GM12875 (cell line): ENCODE measurements at regions not wholly inside any gene's neighbourhood (a gene's known extent, or its start where the extent isn't known, plus 50 kb on each side); places are given as distances from the start of the nearest gene placed in this dataset.
"Not testable (repeated sequence)": the region's sequence is repeated elsewhere in the genome, so short reads cannot be mapped to it uniquely, and the experiment has no call there.

Source experiments
- H3K4me3 ChIP-seq: one replicate; pipeline ENCODE4 v1.5.1; 2011; ENCODE audit warnings: low read depth, low read length, control low read depth
- TF ChIP-seq, protein P1 (sequence below): IDR thresholded peaks from 2 replicates; pipeline ENCODE4 v1.5.1; 2011; ENCODE audit warnings: low read depth, mild to moderate bottlenecking, control low read depth, inconsistent platforms, low read length, moderate library complexity, borderline replicate concordance; ENCODE audit not compliant: insufficient read depth

DNA sequence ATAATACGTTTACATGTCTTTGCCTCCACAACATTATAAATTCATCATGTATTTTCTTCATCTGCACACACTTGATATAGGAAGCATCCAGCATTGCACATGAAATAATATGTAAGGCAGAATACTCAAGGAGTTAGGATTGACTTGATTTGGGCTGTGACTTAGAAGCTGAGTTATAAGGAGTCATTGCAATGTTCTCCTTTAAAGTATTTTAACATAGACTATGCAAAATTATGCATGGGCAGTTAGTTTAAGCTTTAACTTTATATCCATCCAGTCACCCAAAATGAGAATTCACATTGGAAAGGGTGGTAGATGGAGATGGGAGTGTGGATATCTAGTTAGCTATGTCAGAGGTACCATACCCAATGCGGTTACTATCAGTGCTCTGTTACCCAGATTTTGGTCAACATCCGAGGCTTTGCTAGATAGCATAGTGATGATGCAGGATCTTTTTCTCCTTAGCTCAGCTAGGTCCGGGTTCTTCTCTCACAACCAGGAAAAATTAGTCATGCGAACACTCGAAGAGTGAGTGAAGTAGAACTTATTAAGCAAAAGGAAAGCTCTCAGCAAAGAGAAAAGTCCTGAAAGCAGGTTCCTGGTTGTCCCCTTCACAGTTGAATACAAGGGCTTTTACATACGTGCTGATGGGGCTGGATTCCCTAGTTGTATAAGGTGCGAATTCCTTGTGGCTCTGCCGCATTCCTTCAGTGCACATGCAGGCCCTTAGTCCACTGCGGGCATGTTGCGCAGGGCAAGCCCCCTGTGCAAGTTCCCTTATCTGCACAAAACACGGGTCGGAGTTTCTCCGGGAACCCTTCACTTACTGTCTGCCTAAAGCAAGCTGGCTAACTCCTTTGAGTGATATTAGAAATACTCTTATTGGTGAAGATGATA, 73.1 kb upstream of the FAM20A start:
- H3K4me3 ChIP-seq = no peak overlapping the region
- TF ChIP-seq, protein P1, sequence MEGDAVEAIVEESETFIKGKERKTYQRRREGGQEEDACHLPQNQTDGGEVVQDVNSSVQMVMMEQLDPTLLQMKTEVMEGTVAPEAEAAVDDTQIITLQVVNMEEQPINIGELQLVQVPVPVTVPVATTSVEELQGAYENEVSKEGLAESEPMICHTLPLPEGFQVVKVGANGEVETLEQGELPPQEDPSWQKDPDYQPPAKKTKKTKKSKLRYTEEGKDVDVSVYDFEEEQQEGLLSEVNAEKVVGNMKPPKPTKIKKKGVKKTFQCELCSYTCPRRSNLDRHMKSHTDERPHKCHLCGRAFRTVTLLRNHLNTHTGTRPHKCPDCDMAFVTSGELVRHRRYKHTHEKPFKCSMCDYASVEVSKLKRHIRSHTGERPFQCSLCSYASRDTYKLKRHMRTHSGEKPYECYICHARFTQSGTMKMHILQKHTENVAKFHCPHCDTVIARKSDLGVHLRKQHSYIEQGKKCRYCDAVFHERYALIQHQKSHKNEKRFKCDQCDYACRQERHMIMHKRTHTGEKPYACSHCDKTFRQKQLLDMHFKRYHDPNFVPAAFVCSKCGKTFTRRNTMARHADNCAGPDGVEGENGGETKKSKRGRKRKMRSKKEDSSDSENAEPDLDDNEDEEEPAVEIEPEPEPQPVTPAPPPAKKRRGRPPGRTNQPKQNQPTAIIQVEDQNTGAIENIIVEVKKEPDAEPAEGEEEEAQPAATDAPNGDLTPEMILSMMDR = no peak

DNA sequence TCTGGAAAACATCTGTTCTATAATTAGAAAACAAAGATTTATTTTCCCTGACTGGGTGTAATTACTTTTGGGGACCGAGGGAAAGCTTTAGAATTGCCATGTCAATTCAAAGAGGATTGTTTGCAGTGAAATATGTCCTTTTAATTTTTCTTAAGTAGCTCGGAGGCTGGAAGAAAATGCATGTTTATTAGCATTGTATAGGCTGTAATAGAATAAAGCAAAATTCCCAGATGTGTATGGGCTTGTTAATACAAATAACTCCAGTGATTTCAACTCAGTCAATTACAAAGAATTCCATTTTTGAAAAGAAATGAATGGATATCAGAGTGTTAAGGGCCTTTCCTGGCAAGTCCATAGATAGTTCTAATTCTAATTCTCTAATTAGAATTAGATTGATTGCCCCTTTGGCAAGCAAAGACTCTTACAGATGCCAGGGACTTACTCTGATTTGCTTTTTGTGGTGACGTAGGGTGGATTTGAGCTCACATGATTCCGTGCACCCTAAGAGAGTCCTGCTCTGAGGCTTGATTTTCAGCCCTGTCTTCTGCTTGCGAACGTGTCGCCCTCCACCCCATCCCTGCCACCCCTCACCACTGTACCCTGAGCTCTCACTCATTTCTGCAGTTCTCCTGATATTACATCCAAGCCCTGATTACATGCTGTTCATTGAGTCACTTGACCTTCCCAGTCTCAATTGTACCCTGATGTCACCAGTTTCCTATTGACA, 70.0 kb upstream of the FAM20A start:
- TF ChIP-seq, protein P1 = no peak
- H3K4me3 ChIP-seq = no peak overlapping the region

DNA sequence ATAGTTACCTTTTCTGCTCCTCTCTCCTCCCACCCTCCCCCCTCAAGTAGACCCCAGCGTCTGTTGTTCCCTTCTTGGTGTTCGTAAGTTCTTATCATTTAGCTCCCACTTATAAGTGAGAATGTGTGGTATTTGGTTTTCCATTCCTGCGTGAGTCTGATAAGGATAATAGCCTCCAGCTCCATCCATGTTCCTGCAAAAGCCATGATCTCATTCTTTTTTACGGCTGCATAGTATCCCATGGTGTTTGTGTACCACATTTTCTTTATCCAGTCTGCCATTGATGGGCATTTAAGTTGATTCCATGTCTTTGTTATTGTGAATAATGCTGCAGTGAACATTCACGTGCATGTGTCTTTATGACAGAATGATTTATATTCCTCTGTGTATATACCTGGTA, 65.3 kb upstream of the FAM20A start:
- H3K4me3 ChIP-seq = not testable (repeated sequence)

DNA sequence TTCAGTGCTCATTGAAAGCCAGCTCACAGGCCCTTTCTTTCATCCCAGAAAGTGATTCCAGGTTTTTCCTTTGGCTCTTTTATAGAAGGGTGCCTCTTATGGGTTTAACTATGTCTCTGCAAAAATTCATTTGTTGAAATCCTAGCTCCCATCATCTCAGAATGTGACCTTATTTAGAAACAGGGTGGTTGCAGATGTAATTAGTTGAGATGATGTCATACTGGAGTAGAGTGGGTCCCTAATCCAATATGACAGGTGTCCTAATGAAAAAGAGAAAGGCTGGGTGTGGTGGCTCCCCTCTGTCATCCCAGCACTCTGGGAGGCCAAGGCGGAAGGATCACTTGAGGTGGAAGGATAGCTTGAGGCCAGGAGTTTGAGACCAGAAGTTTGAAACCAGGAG, 64.2 kb upstream of the FAM20A start:
- no peak overlapping the region for H3K4me3 ChIP-seq
- TF ChIP-seq, protein P1 = no peak

DNA sequence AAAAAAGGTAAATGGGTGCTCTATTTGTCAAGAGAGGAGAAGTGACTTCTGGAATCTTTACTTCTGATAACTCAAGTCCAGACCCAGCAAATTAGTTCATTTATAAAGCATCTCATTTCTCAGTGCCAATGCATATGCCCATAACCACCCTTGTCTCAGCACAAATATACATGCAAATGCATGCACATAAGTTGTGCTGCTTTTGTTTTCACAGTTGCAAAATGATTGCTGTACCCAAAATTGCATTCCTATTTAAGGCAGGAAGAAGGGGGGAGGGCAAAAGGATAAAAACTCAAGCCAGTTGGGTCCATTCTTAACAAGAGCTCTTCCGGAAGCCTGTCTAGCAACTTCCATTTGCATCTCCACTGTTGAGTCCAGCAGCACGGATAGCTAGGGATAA, 61.3 kb upstream of the FAM20A start:
- no peak overlapping the region for H3K4me3 ChIP-seq
- TF ChIP-seq, protein P1 = no peak

DNA sequence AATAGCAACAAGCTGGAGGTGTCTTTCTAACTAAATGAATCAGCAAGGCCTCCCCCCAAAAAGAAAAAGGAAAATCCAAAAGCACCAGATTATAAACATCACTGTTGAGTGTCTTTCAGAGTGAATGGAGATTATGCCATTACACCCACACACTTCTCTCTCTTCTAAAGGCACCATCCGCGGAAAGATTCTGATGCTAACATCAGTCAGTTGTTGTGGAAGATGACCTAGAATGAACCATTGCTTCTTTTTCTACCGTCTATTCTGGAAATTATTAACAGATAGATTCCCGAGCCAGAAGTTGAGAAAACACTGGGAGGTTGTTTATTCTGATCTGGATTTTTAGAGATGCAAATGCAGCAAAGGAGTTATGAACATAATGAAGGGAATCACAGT, 60.9 kb upstream of the FAM20A start:
- TF ChIP-seq, protein P1 = no peak
- no peak overlapping the region for H3K4me3 ChIP-seq

DNA sequence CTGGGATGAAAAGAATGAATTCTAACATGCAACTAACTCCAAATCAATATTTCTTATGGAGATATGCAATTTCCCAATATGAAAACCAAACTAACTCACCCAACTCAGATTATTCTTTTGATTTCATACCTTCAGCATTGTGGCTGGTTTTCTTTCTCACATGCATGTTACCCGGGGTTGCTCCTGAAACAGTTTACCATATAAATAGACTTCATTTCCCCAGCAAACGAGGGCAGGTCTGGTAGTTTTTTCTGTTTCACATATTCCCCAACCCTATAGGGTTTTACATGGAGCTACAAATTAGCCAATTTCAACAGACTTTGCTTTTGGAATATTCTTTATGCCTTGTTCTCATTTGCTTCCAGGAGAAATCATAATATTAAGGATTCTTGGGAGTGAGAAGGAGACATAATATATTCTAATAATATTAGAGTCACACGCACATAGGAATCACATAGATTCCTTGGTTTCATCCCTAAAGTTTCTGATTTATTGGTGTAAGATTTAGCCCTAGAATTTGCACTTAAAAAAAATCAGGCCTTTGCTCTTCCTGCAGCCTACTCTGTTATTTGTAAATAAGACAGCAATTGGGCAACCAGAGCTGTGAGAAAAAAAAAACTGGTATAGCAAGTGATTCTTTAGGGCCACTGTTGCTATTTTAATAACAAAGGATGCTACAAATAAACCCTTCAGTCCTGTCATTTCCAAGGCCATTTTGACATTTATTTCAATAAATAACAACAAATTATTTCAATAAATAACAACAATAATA, 60.3 kb upstream of the FAM20A start:
- TF ChIP-seq, protein P1 = no peak
- H3K4me3 ChIP-seq = no peak overlapping the region
